Peyer's patch (tissue), 4 donors: ENCODE measurements at regions not wholly inside any gene's neighbourhood (a gene's known extent, or its start where the extent isn't known, plus 50 kb on each side); places are given as distances from the start of the nearest gene placed in this dataset.

Experiments
- POLR2A ChIP-seq, 2 donors: fragments of 450-650 bp; IDR thresholded peaks; one replicate each; pipeline ENCODE4 v1.5.1; 2017; ENCODE audit warnings: antibody characterized with exemption in 2 of 2, mild to moderate bottlenecking in 2 of 2, moderate library complexity in 2 of 2
- TF ChIP-seq, protein P1 (sequence below), 6 experiments: fragments of 450-650 bp in 4 of 6; fragments of 200-600 bp in 2 of 6; sonication (generic) in 1 of 6; IDR thresholded peaks; one replicate each; pipeline ENCODE4 v1.5.1; 2017 to 2019; ENCODE audit warnings: antibody characterized with exemption in 6 of 6, mild to moderate bottlenecking in 3 of 6, moderate library complexity in 1 of 6

GRCh38 chr6:142627474-142627873 is 317.5 kb downstream of the HIVEP2 start:
- TF ChIP-seq, protein P1, sequence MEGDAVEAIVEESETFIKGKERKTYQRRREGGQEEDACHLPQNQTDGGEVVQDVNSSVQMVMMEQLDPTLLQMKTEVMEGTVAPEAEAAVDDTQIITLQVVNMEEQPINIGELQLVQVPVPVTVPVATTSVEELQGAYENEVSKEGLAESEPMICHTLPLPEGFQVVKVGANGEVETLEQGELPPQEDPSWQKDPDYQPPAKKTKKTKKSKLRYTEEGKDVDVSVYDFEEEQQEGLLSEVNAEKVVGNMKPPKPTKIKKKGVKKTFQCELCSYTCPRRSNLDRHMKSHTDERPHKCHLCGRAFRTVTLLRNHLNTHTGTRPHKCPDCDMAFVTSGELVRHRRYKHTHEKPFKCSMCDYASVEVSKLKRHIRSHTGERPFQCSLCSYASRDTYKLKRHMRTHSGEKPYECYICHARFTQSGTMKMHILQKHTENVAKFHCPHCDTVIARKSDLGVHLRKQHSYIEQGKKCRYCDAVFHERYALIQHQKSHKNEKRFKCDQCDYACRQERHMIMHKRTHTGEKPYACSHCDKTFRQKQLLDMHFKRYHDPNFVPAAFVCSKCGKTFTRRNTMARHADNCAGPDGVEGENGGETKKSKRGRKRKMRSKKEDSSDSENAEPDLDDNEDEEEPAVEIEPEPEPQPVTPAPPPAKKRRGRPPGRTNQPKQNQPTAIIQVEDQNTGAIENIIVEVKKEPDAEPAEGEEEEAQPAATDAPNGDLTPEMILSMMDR (IDR thresholded peaks at IDR 0.05): no peak
- TF ChIP-seq POLR2A (IDR thresholded peaks at IDR 0.05): no peak
